H1 (cell line): ENCODE measurements at regions not wholly inside any gene's neighbourhood (a gene's known extent, or its start where the extent isn't known, plus 50 kb on each side); places are given as distances from the start of the nearest gene placed in this dataset.

Experiments
- CTCF ChIA-PET: fragments of 300-600 bp; sonication (Branson Sonifier 250); formaldehyde crosslinking; loops from one replicate; lab custom pipeline; 2021; ENCODE audit not compliant: partially characterized antibody; lab: Charles Lee
- POLR2A ChIA-PET: fragments of 300-600 bp; sonication (Branson Sonifier 250); formaldehyde crosslinking; loops from one replicate; lab custom pipeline; 2021; ENCODE audit warnings: inconsistent platforms; ENCODE audit not compliant: partially characterized antibody; lab: Charles Lee
- DNase-seq, 2 experiments: peaks; one replicate each; pipeline versions ENCODE4 v3.0.0 to v3.0.0-alpha.2; 2010 to 2022; ENCODE audit warnings: low spot score in 2 of 2, low read depth in 1 of 2, mixed read lengths in 1 of 2
- FAIRE-seq: peaks from 2 replicates; lab custom pipeline; 2011; peaks lifted over from hg19 to GRCh38; lab: Jason Lieb, UNC
- H2AFZ ChIP-seq: 2 replicates; pipeline ENCODE4 v1.8.1; 2012; ENCODE audit warnings: low read length, inconsistent platforms
- H2AK5ac ChIP-seq: 2 replicates; pipeline ENCODE4 v1.6.1; 2013; ENCODE audit warnings: low read depth, low read length
- H2BK120ac ChIP-seq: replicated peaks from 2 replicates; pipeline ENCODE3; 2013; ENCODE audit warnings: low read depth, low read length, inconsistent platforms
- H2BK12ac ChIP-seq: 2 replicates; pipeline ENCODE4 v1.6.1; 2013; ENCODE audit warnings: low read depth, low read length
- H2BK15ac ChIP-seq: 2 replicates; pipeline ENCODE4 v1.6.1; 2013; ENCODE audit warnings: low read length
- H2BK20ac ChIP-seq: 2 replicates; pipeline ENCODE4 v1.6.1; 2013; ENCODE audit warnings: low read length
- H2BK5ac ChIP-seq: 2 replicates; pipeline ENCODE4 v1.6.1; 2013; ENCODE audit warnings: low read depth, low read length
- H3K14ac ChIP-seq: 2 replicates; pipeline ENCODE4 v1.6.1; 2013; ENCODE audit warnings: inconsistent platforms; ENCODE audit not compliant: insufficient read length
- H3K18ac ChIP-seq: 2 replicates; pipeline ENCODE4 v1.6.1; 2013; ENCODE audit warnings: low read length; ENCODE audit errors: extremely low read depth
- H3K23ac ChIP-seq: 2 replicates; pipeline ENCODE4 v1.6.1; 2013; ENCODE audit warnings: inconsistent platforms; ENCODE audit not compliant: insufficient read length
- H3K23me2 ChIP-seq: 2 replicates; pipeline ENCODE4 v1.6.1; 2013; ENCODE audit warnings: low read depth, low read length
- H3K27ac ChIP-seq: 2 replicates; pipeline ENCODE4 v1.6.1; 2011; ENCODE audit warnings: low read depth, low read length, inconsistent platforms
- H3K27me3 ChIP-seq, 4 experiments: replicated peaks in 1 of 4; 1 replicate in 1 of 4; 2 replicates in 3 of 4; pipeline versions ENCODE4 v1.6.1 to v1.8.1; 2011 to 2013; ENCODE audit warnings: low read length in 3 of 4, mild to moderate bottlenecking in 3 of 4, inconsistent platforms in 2 of 4, mixed read lengths in 2 of 4, moderate library complexity in 1 of 4; ENCODE audit not compliant: control insufficient read depth in 3 of 4, insufficient read depth in 3 of 4; ENCODE audit errors: extremely low read depth in 1 of 4
- H3K36me3 ChIP-seq, 4 experiments: 2 replicates each; pipeline versions ENCODE4 v1.6.1 to v1.8.1; 2011 to 2013; ENCODE audit warnings: mild to moderate bottlenecking in 4 of 4, low read length in 3 of 4, moderate library complexity in 2 of 4, control low read depth in 1 of 4, inconsistent platforms in 1 of 4; ENCODE audit not compliant: insufficient read depth in 4 of 4, control insufficient read depth in 2 of 4
- H3K4ac ChIP-seq: replicated peaks from 2 replicates; pipeline ENCODE3; 2013; ENCODE audit warnings: low read length, low read depth, mixed read lengths, inconsistent platforms; ENCODE audit not compliant: insufficient read length
- H3K4me1 ChIP-seq, 4 experiments: replicated peaks in 1 of 4; 1 replicate in 1 of 4; 2 replicates in 3 of 4; pipeline versions ENCODE4 v1.6.1 to v1.8.1; 2011 to 2013; ENCODE audit warnings: low read length in 3 of 4, inconsistent platforms in 2 of 4, mixed read lengths in 1 of 4; ENCODE audit not compliant: insufficient read depth in 4 of 4, control insufficient read depth in 3 of 4
- H3K4me2 ChIP-seq, 2 experiments: 2 replicates each; pipeline versions ENCODE4 v1.6.1 to v1.8.1; 2011 to 2013; ENCODE audit warnings: low read depth in 2 of 2, low read length in 2 of 2, control low read depth in 1 of 2, inconsistent platforms in 1 of 2, mild to moderate bottlenecking in 1 of 2; ENCODE audit not compliant: insufficient read depth in 1 of 2
- H3K4me3 ChIP-seq, 4 experiments: fragments of 200-600, 300-600 bp in 1 of 4; sonication (generic), shearing (Covaris generic), sonication (Bioruptor Twin) in 1 of 4; 2 replicates each; pipeline versions ENCODE4 v1.5.1 to v1.8.1; 2011 to 2016; ENCODE audit warnings: low read length in 4 of 4, low read depth in 3 of 4, control low read depth in 2 of 4, inconsistent platforms in 2 of 4, mild to moderate bottlenecking in 2 of 4, mixed read lengths in 1 of 4, moderate library complexity in 1 of 4; ENCODE audit not compliant: insufficient read depth in 2 of 4; ENCODE audit errors: extremely low read depth in 1 of 4
- H3K56ac ChIP-seq: replicated peaks from 2 replicates; pipeline ENCODE3; 2013; ENCODE audit warnings: low read depth, mild to moderate bottlenecking, mixed read lengths, low read length, inconsistent platforms; ENCODE audit not compliant: insufficient read length
- H3K79me1 ChIP-seq: 2 replicates; pipeline ENCODE4 v1.6.1; 2013; ENCODE audit warnings: low read depth, low read length, control low read depth
- H3K79me2 ChIP-seq, 2 experiments: 2 replicates each; pipeline versions ENCODE4 v1.6.1 to v1.8.1; 2012 to 2013; ENCODE audit warnings: low read length in 2 of 2, mild to moderate bottlenecking in 2 of 2, inconsistent platforms in 1 of 2; ENCODE audit not compliant: insufficient read depth in 2 of 2, control insufficient read depth in 1 of 2
- H3K9ac ChIP-seq, 4 experiments: replicated peaks in 1 of 4; 1 replicate in 1 of 4; 2 replicates in 3 of 4; pipeline versions ENCODE4 v1.6.1 to v1.8.1; 2011 to 2013; ENCODE audit warnings: low read depth in 3 of 4, low read length in 3 of 4, control low read depth in 2 of 4, mild to moderate bottlenecking in 2 of 4, moderate library complexity in 2 of 4, inconsistent platforms in 1 of 4; ENCODE audit errors: extremely low read depth in 1 of 4
- H3K9me3 ChIP-seq, 2 experiments: 2 replicates each; pipeline versions ENCODE4 v1.6.1 to v1.8.1; 2012 to 2013; ENCODE audit warnings: mild to moderate bottlenecking in 2 of 2, moderate library complexity in 2 of 2, control low read depth in 1 of 2, inconsistent platforms in 1 of 2, low read depth in 1 of 2, low read length in 1 of 2, mixed read lengths in 1 of 2; ENCODE audit not compliant: insufficient read depth in 2 of 2
- H4K20me1 ChIP-seq, 2 experiments: replicated peaks in 1 of 2; 2 replicates each; pipeline versions ENCODE3 to v1.8.1; 2011 to 2013; ENCODE audit warnings: inconsistent platforms in 2 of 2, low read length in 2 of 2, mild to moderate bottlenecking in 1 of 2; ENCODE audit not compliant: insufficient read depth in 2 of 2, control insufficient read depth in 1 of 2
- H4K5ac ChIP-seq: 2 replicates; pipeline ENCODE4 v1.6.1; 2013; ENCODE audit warnings: low read length, low read depth, mixed read lengths, inconsistent platforms; ENCODE audit not compliant: insufficient read length
- H4K8ac ChIP-seq: 2 replicates; pipeline ENCODE4 v1.8.0; 2013; ENCODE audit warnings: mild to moderate bottlenecking, moderate library complexity, low read length, inconsistent platforms; ENCODE audit not compliant: insufficient read depth; ENCODE audit errors: extremely low read depth
- H4K91ac ChIP-seq: replicated peaks from 2 replicates; pipeline ENCODE3; 2013; ENCODE audit warnings: low read length, mixed read lengths, inconsistent platforms; ENCODE audit not compliant: insufficient read length
- ATF3 ChIP-seq: IDR thresholded peaks from 2 replicates; pipeline ENCODE4 v1.6.1; 2011; ENCODE audit warnings: low read depth, mild to moderate bottlenecking, low read length; ENCODE audit not compliant: insufficient read depth
- BACH1 ChIP-seq: IDR thresholded peaks from 2 replicates; pipeline ENCODE4 v1.6.1; 2012; ENCODE audit warnings: low read length, improper control_type of control experiment
- BRCA1 ChIP-seq: IDR thresholded peaks from 2 replicates; pipeline ENCODE4 v1.6.1; 2012; ENCODE audit warnings: low read depth, low read length, improper control_type of control experiment
- CHD1 ChIP-seq: IDR thresholded peaks from 2 replicates; pipeline ENCODE4 v1.6.1; 2012; ENCODE audit warnings: low read depth, low read length, improper control_type of control experiment
- CHD2 ChIP-seq: IDR thresholded peaks from 2 replicates; pipeline ENCODE4 v1.6.1; 2012; ENCODE audit warnings: low read length, improper control_type of control experiment
- EZH2 ChIP-seq: fragments of 200-600 bp; sonication (generic); IDR thresholded peaks from 2 replicates; pipeline ENCODE4 v1.7.1; 2012; ENCODE audit warnings: low read depth, mild to moderate bottlenecking, moderate library complexity, low read length, inconsistent platforms; ENCODE audit not compliant: severe bottlenecking
- KDM5A ChIP-seq: fragments of 200-600 bp; IDR thresholded peaks from 2 replicates; pipeline ENCODE4 v1.7.1; 2012; ENCODE audit warnings: mild to moderate bottlenecking, low read length, inconsistent platforms, mixed read lengths
- RAD21 ChIP-seq, 2 experiments: IDR thresholded peaks in 1 of 2; conservative IDR thresholded peaks in 1 of 2; 2 replicates each; pipeline ENCODE4 v1.6.1; 2011; ENCODE audit warnings: low read depth in 2 of 2, low read length in 2 of 2, improper control_type of control experiment in 1 of 2, inconsistent platforms in 1 of 2, mild to moderate bottlenecking in 1 of 2, moderate library complexity in 1 of 2
- RBBP5 ChIP-seq: IDR thresholded peaks from 2 replicates; pipeline ENCODE4 v1.7.1; 2012; ENCODE audit warnings: low read depth, mild to moderate bottlenecking, inconsistent platforms, low read length, moderate library complexity, borderline replicate concordance
- SIN3A ChIP-seq, 2 experiments: IDR thresholded peaks in 1 of 2; conservative IDR thresholded peaks in 1 of 2; 2 replicates each; pipeline ENCODE4 v1.6.1; 2011 to 2012; ENCODE audit warnings: low read length in 2 of 2, improper control_type of control experiment in 1 of 2, low read depth in 1 of 2, mild to moderate bottlenecking in 1 of 2
- SP4 ChIP-seq: IDR thresholded peaks from 2 replicates; pipeline ENCODE4 v1.6.1; 2012; ENCODE audit warnings: low read length, inconsistent platforms
- WGBS, 2 experiments: shearing (Covaris generic) in 1 of 2; methylation state at CpG; one replicate each; pipeline versions ENCODE4 v1.1.6 to v1.1.7; 2013 to 2015; ENCODE audit warnings: low lambda C conversion rate in 2 of 2, mixed read lengths in 2 of 2, inconsistent platforms in 1 of 2, low coverage in 1 of 2, missing lambda C conversion rate in 1 of 2; ENCODE audit not compliant: insufficient replicate concordance in 2 of 2, insufficient coverage in 1 of 2, insufficient read length in 1 of 2; ENCODE audit errors: extremely low coverage in 1 of 2, missing lambda C conversion rate in 1 of 2; 5-methylcytosine and 5-hydroxymethylcytosine counted together
- TF ChIP-seq, protein P1 (sequence below): IDR thresholded peaks from 2 replicates; pipeline ENCODE4 v1.6.1; 2012; ENCODE audit warnings: inconsistent platforms

DNA sequence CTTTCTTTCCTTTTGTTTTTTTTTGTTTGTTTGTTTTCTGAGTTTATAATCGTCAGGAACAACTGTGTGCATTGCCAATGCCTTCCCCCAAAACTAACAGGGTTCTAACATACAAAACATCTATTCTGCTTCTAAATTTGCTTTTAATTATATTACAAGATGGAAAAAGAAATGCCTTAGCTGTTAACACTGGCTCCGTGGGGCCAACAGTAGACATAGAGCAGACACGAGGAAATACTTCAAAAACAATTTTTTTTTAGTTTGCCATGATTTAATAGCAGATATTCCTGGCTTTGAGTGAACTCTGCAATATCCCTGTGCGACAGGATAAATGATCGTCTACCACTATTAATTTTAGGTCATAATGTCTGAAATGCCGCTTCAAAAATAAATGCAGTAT lies 153.3 kb upstream of the HNRNPA3 start:
- no peak overlapping the region for H3K9ac ChIP-seq
- H2AFZ ChIP-seq = no peak overlapping the region
- no peak overlapping the region for H2BK15ac ChIP-seq
- no peak overlapping the region for H3K56ac ChIP-seq
- H3K27ac ChIP-seq = no peak overlapping the region
- no peak for DNase-seq
- WGBS, 2 experiments = 77% methylated on average over 6 of the region's 6 CpGs; no CpG with 5 or more reads in 1 of the 2 experiments
- H3K27me3 ChIP-seq = no peaks in the 10 kb centered on the region
- H3K23me2 ChIP-seq = no peaks in the 10 kb centered on the region
- no peak overlapping the region for H4K8ac ChIP-seq
- H3K23ac ChIP-seq = no peak overlapping the region
- no peaks in the 10 kb centered on the region for H3K9me3 ChIP-seq
- TF ChIP-seq ATF3 = no peak
- TF ChIP-seq SP4 = no peak
- TF ChIP-seq SIN3A (conservative IDR thresholded peaks at IDR 0.05 in 1 of 2, IDR thresholded peaks at IDR 0.05 in 1 of 2; ENCODE audit: low read depth in 1 of 2, low read length in 2 of 2) = no peak
- no peak for TF ChIP-seq BACH1
- TF ChIP-seq EZH2 = no peak
- TF ChIP-seq KDM5A = no peak
- no peak for TF ChIP-seq RBBP5
- no peak for TF ChIP-seq RAD21 (IDR thresholded peaks at IDR 0.05 in 1 of 2, conservative IDR thresholded peaks at IDR 0.05 in 1 of 2; ENCODE audit: low read depth in 2 of 2, low read length in 2 of 2)
- no peak for TF ChIP-seq BRCA1
- TF ChIP-seq, protein P1, sequence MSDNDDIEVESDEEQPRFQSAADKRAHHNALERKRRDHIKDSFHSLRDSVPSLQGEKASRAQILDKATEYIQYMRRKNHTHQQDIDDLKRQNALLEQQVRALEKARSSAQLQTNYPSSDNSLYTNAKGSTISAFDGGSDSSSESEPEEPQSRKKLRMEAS = no peak
- TF ChIP-seq CHD2 = no peak
- TF ChIP-seq CHD1 = no peak
- TF ChIP-seq, all 59 proteins: peak for 0
- no peak overlapping the region for H2AK5ac ChIP-seq
- no peak overlapping the region for H3K14ac ChIP-seq
- H3K36me3 ChIP-seq = no peaks in the 10 kb centered on the region
- H2BK120ac ChIP-seq = no peak overlapping the region
- H2BK5ac ChIP-seq = no peak overlapping the region
- no peaks in the 10 kb centered on the region for H3K79me2 ChIP-seq
- H2BK12ac ChIP-seq = no peak overlapping the region
- no peak overlapping the region for H3K4me2 ChIP-seq
- ChIA-PET POLR2A (no interaction called here), CTCF (interaction anchor here (0.6 to 1.0 kb wide), 3 partner anchors 11 to 710 kb away, joined by 3 to 4 read pairs (median 3); no protein-coding TSS in a partner anchor)
- H4K91ac ChIP-seq = no peak overlapping the region
- H3K4me3 ChIP-seq = no peak overlapping the region
- no peak overlapping the region for H3K18ac ChIP-seq
- no peaks in the 10 kb centered on the region for H3K79me1 ChIP-seq
- FAIRE-seq = no peak
- H3K4ac ChIP-seq = no peak overlapping the region
- H4K20me1 ChIP-seq = no peaks in the 10 kb centered on the region
- no peaks in the 10 kb centered on the region for H3K4me1 ChIP-seq
- H4K5ac ChIP-seq = no peak overlapping the region
- H2BK20ac ChIP-seq = no peak overlapping the region
